Inflammatory macrophage treated with lipopolysaccharide for 4 hours (primary cell): ENCODE measurements at regions not wholly inside any gene's neighbourhood (a gene's known extent, or its start where the extent isn't known, plus 50 kb on each side); places are given as distances from the start of the nearest gene placed in this dataset.
"Not testable (repeated sequence)": the region's sequence is repeated elsewhere in the genome, so short reads cannot be mapped to it uniquely, and the experiment has no call there.

Source experiments
- DNase-seq: peaks from one replicate; pipeline ENCODE4 v3.0.0-alpha.2; 2020

- DNase-seq = not testable (repeated sequence)
These were observed 153.1 kb downstream of the ALX1 start for GRCh38 chr12:85433148-85433547.

- no peak for DNase-seq
These were observed 160.3 kb downstream of the ALX1 start for GRCh38 chr12:85440271-85440670.

- no peak for DNase-seq
These were observed 161.0 kb downstream of the ALX1 start for GRCh38 chr12:85441025-85441424.

- no peak for DNase-seq
These were observed 161.7 kb downstream of the ALX1 start for GRCh38 chr12:85441741-85442140.

GRCh38 chr12:85445060-85445938 is 165.3 kb downstream of the ALX1 start:
- no peak for DNase-seq

- DNase-seq = no peak
These were observed 168.0 kb downstream of the ALX1 start for GRCh38 chr12:85448031-85448430.

- peak; percentile 5 for DNase-seq
These were observed 168.6 kb downstream of the ALX1 start for GRCh38 chr12:85448548-85449139.

- no peak for DNase-seq
These were observed 177.0 kb downstream of the ALX1 start for GRCh38 chr12:85457016-85457415.

GRCh38 chr12:85461127-85461526 is 181.1 kb downstream of the ALX1 start:
- DNase-seq = no peak

- no peak for DNase-seq
These were observed 182.9 kb downstream of the ALX1 start for GRCh38 chr12:85462888-85463287.

- no peak for DNase-seq
These were observed 186.9 kb downstream of the ALX1 start for GRCh38 chr12:85466890-85467289.

GRCh38 chr12:85468356-85469157 is 188.5 kb downstream of the ALX1 start:
- peak; percentile 66 for DNase-seq

- not testable (repeated sequence) for DNase-seq
These were observed 189.4 kb downstream of the ALX1 start for GRCh38 chr12:85469158-85470086.

GRCh38 chr12:85475277-85475676 is 195.3 kb downstream of the ALX1 start:
- DNase-seq = not testable (repeated sequence)

GRCh38 chr12:85476756-85477155 is 196.7 kb downstream of the ALX1 start:
- DNase-seq = peak; percentile 46

- no peak for DNase-seq
These were observed 204.4 kb downstream of the ALX1 start for GRCh38 chr12:85484387-85484786.

- no peak for DNase-seq
These were observed 209.2 kb downstream of the ALX1 start for GRCh38 chr12:85489194-85489593.

- DNase-seq = no peak
These were observed 224.1 kb downstream of the ALX1 start for GRCh38 chr12:85504164-85504563.

GRCh38 chr12:85504624-85505023 is 224.6 kb downstream of the ALX1 start:
- no peak for DNase-seq

GRCh38 chr12:85507456-85507855 is 227.4 kb downstream of the ALX1 start:
- DNase-seq = no peak

- no peak for DNase-seq
These were observed 229.2 kb downstream of the ALX1 start for GRCh38 chr12:85509081-85509856.

GRCh38 chr12:85509857-85510256 is 229.8 kb downstream of the ALX1 start:
- DNase-seq = no peak
